AG09309 (cell line): ENCODE measurements at regions not wholly inside any gene's neighbourhood (a gene's known extent, or its start where the extent isn't known, plus 50 kb on each side); places are given as distances from the start of the nearest gene placed in this dataset.

Experiments used
- DNase-seq: peaks from one replicate; pipeline ENCODE4 v3.0.0-alpha.2; 2010; ENCODE audit warnings: low read depth
- H3K4me3 ChIP-seq: 2 replicates; pipeline ENCODE4 v1.5.1; 2011; ENCODE audit warnings: mild to moderate bottlenecking, low read depth, low read length, moderate library complexity; ENCODE audit not compliant: control insufficient read depth
- CTCF ChIP-seq: IDR thresholded peaks from 2 replicates; pipeline ENCODE4 v1.5.1; 2011; ENCODE audit warnings: mild to moderate bottlenecking, low read depth, low read length, inconsistent platforms; ENCODE audit not compliant: insufficient read depth, control insufficient read depth; ENCODE audit errors: missing control alignments

GRCh38 chr1:8267307-8267706, 50.6 kb upstream of the SLC45A1 start:
- DNase-seq, result no peak
- no peak for TF ChIP-seq CTCF
- no peak overlapping the region for H3K4me3 ChIP-seq

GRCh38 chr1:8266436-8267165, 51.3 kb upstream of the SLC45A1 start:
- H3K4me3 ChIP-seq, result no peak overlapping the region
- no peak for TF ChIP-seq CTCF
- no peak for DNase-seq

- no peak for TF ChIP-seq CTCF
- no peak for DNase-seq
- H3K4me3 ChIP-seq, result no peak overlapping the region
Measured at GRCh38 chr1:8263791-8264190, 54.1 kb upstream of the SLC45A1 start.

GRCh38 chr1:8261398-8261762, 56.5 kb upstream of the SLC45A1 start:
- no peak for DNase-seq
- H3K4me3 ChIP-seq, result no peak overlapping the region
- no peak for TF ChIP-seq CTCF

GRCh38 chr1:8259498-8260290, 58.2 kb upstream of the SLC45A1 start:
- no peak overlapping the region for H3K4me3 ChIP-seq
- DNase-seq, result peak; percentile 18
- TF ChIP-seq CTCF, result no peak

GRCh38 chr1:8257621-8258020, 60.3 kb upstream of the SLC45A1 start:
- DNase-seq, result no peak
- no peak overlapping the region for H3K4me3 ChIP-seq
- no peak for TF ChIP-seq CTCF
